SK-N-SH (cell line): ENCODE measurements at regions not wholly inside any gene's neighbourhood (a gene's known extent, or its start where the extent isn't known, plus 50 kb on each side); places are given as distances from the start of the nearest gene placed in this dataset.

ENCODE experiments used
- CTCF ChIA-PET: fragments of 300-600, 350-600 bp; formaldehyde crosslinking; extraction: SDS; loops from one replicate; lab custom pipeline; 2021; lab: Yijun Ruan, JAX
- POLR2A ChIA-PET: fragments of 350-600 bp; sonication (Branson Sonifier 250); formaldehyde crosslinking; extraction: SDS; loops from one replicate; lab custom pipeline; 2020; ENCODE audit warnings: antibody characterized with exemption, inconsistent platforms; lab: Yijun Ruan, JAX
- DNase-seq: peaks from one replicate; pipeline ENCODE4 v3.0.0; 2012
- H2AFZ ChIP-seq: fragments of 200-600 bp; sonication (generic); 2 replicates; pipeline ENCODE4 v1.8.1; 2016; ENCODE audit warnings: antibody characterized with exemption, mild to moderate bottlenecking, low read depth
- H3F3A ChIP-seq: fragments of 200-600 bp; sonication (generic); replicated peaks from 2 replicates; pipeline ENCODE3; 2016; ENCODE audit warnings: antibody characterized with exemption, mild to moderate bottlenecking; ENCODE audit not compliant: insufficient read depth
- H3K27ac ChIP-seq, 2 experiments: fragments of 200-500 bp in 1 of 2; fragments of 200-600 bp in 1 of 2; sonication (Bioruptor generic) in 1 of 2; sonication (generic), shearing (Covaris generic) in 1 of 2; 2 replicates each; pipeline versions ENCODE4 v1.5.1 to v1.6.1; 2014 to 2016; ENCODE audit warnings: low read depth in 2 of 2, inconsistent platforms in 1 of 2, low read length in 1 of 2, mild to moderate bottlenecking in 1 of 2, mixed read lengths in 1 of 2
- H3K27me3 ChIP-seq: fragments of 200-600 bp; sonication (generic), shearing (Covaris generic); 2 replicates; pipeline ENCODE4 v1.6.1; 2016; ENCODE audit warnings: mixed run types; ENCODE audit not compliant: insufficient read depth
- H3K36me3 ChIP-seq, 2 experiments: fragments of 200-500 bp in 1 of 2; fragments of 200-600 bp in 1 of 2; sonication (Bioruptor generic) in 1 of 2; sonication (generic) in 1 of 2; replicated peaks in 1 of 2; 2 replicates each; pipeline versions ENCODE3 to v1.5.1; 2014 to 2016; ENCODE audit warnings: low read length in 1 of 2, mild to moderate bottlenecking in 1 of 2; ENCODE audit not compliant: insufficient read depth in 2 of 2, control insufficient read depth in 1 of 2
- H3K4me1 ChIP-seq, 2 experiments: fragments of 200-500 bp in 1 of 2; fragments of 200-600 bp in 1 of 2; sonication (Bioruptor generic) in 1 of 2; sonication (generic), shearing (Covaris generic) in 1 of 2; 2 replicates each; pipeline versions ENCODE4 v1.5.1 to v1.6.1; 2014 to 2016; ENCODE audit warnings: low read depth in 1 of 2, low read length in 1 of 2, mixed run types in 1 of 2; ENCODE audit not compliant: insufficient read depth in 2 of 2, control insufficient read depth in 1 of 2
- H3K4me2 ChIP-seq: fragments of 200-600 bp; sonication (generic), shearing (Covaris generic); 2 replicates; pipeline ENCODE4 v1.6.1; 2017; ENCODE audit warnings: mixed run types
- H3K4me3 ChIP-seq, 2 experiments: fragments of 200-500 bp in 1 of 2; fragments of 200-600 bp in 1 of 2; sonication (Bioruptor generic) in 1 of 2; sonication (generic), shearing (Covaris generic) in 1 of 2; 2 replicates each; pipeline versions ENCODE4 v1.5.1 to v1.8.1; 2014 to 2016; ENCODE audit warnings: low read depth in 2 of 2, inconsistent platforms in 1 of 2, low read length in 1 of 2, mild to moderate bottlenecking in 1 of 2, mixed read lengths in 1 of 2, moderate library complexity in 1 of 2
- H3K79me2 ChIP-seq: fragments of 200-600 bp; sonication (generic); 2 replicates; pipeline ENCODE4 v1.8.1; 2017; ENCODE audit warnings: mild to moderate bottlenecking; ENCODE audit not compliant: insufficient read depth
- H3K9ac ChIP-seq: fragments of 200-600 bp; sonication (generic); 2 replicates; pipeline ENCODE4 v1.6.1; 2017; ENCODE audit warnings: mixed run types
- H3K9me2 ChIP-seq: fragments of 200-600 bp; sonication (generic); 2 replicates; pipeline ENCODE4 v1.6.1; 2017; ENCODE audit warnings: mixed run types
- H3K9me3 ChIP-seq: fragments of 200-600 bp; sonication (generic); 2 replicates; pipeline ENCODE4 v1.6.1; 2017; ENCODE audit warnings: mixed run types, mild to moderate bottlenecking, moderate library complexity
- H4K20me1 ChIP-seq: fragments of 200-600 bp; sonication (generic); 2 replicates; pipeline ENCODE4 v1.6.1; 2017; ENCODE audit warnings: mild to moderate bottlenecking, mixed run types; ENCODE audit not compliant: insufficient read depth
- ELF1 ChIP-seq: IDR thresholded peaks from 2 replicates; pipeline ENCODE4 v1.4.0; 2012
- EP300 ChIP-seq, 2 experiments: IDR thresholded peaks; 2 replicates each; pipeline versions ENCODE4 v1.4.0 to v1.6.1; 2012; ENCODE audit warnings: borderline replicate concordance in 1 of 2, low read depth in 1 of 2, low read length in 1 of 2
- EZH2phosphoT487 ChIP-seq: fragments of 200-600 bp; sonication (generic); IDR thresholded peaks from 2 replicates; pipeline ENCODE4 v1.6.1; 2017; ENCODE audit warnings: low read depth, mixed run types, mild to moderate bottlenecking, antibody characterized with exemption, moderate library complexity, borderline replicate concordance
- FOSL2 ChIP-seq: IDR thresholded peaks from 2 replicates; pipeline ENCODE4 v1.4.0; 2012; ENCODE audit warnings: low read depth, mild to moderate bottlenecking, moderate library complexity, borderline replicate concordance
- GABPA ChIP-seq: IDR thresholded peaks from 2 replicates; pipeline ENCODE4 v1.4.0; 2012; ENCODE audit warnings: low read depth, mild to moderate bottlenecking
- JUND ChIP-seq: IDR thresholded peaks from 2 replicates; pipeline ENCODE4 v1.4.0; 2012
- MXI1 ChIP-seq: IDR thresholded peaks from 2 replicates; pipeline ENCODE4 v1.6.1; 2012; ENCODE audit warnings: mild to moderate bottlenecking, low read depth, low read length, improper control_type of control experiment
- NFIC ChIP-seq: IDR thresholded peaks from 2 replicates; pipeline ENCODE4 v1.4.0; 2012; ENCODE audit warnings: borderline replicate concordance
- NRF1 ChIP-seq: IDR thresholded peaks from 2 replicates; pipeline ENCODE4 v1.6.1; 2012; ENCODE audit warnings: low read depth, mild to moderate bottlenecking, low read length
- RFX5 ChIP-seq: IDR thresholded peaks from 2 replicates; pipeline ENCODE4 v1.6.1; 2012; ENCODE audit warnings: mild to moderate bottlenecking, improper control_type of control experiment, low read length
- RXRA ChIP-seq: IDR thresholded peaks from 2 replicates; pipeline ENCODE4 v1.4.0; 2012; ENCODE audit warnings: low read depth, mild to moderate bottlenecking, borderline replicate concordance
- TAF1 ChIP-seq: IDR thresholded peaks from 2 replicates; pipeline ENCODE4 v1.6.1; 2012; ENCODE audit warnings: low read depth, mild to moderate bottlenecking, low read length, moderate library complexity, borderline replicate concordance
- TEAD4 ChIP-seq: IDR thresholded peaks from 2 replicates; pipeline ENCODE4 v1.4.0; 2012; ENCODE audit warnings: mild to moderate bottlenecking, borderline replicate concordance; ENCODE audit not compliant: insufficient read depth
- WGBS: methylation state at CpG from one replicate; pipeline ENCODE4 v1.1.6; 2017; ENCODE audit warnings: low lambda C conversion rate; 5-methylcytosine and 5-hydroxymethylcytosine counted together
- TF ChIP-seq, protein P1 (sequence below): IDR thresholded peaks from 2 replicates; pipeline ENCODE4; 2012
- TF ChIP-seq, protein P2 (sequence below): IDR thresholded peaks from 2 replicates; pipeline ENCODE4 v1.4.0; 2012; ENCODE audit warnings: low read depth
- TF ChIP-seq, protein P3 (sequence below): fragments of 150-350 bp; IDR thresholded peaks from 2 replicates; pipeline ENCODE4 v1.6.1; 2017; ENCODE audit warnings: antibody characterized with exemption, low read length, low read depth, borderline replicate concordance
- TF ChIP-seq, protein P4 (sequence below): fragments of 200-600 bp; sonication (generic); IDR thresholded peaks from 2 replicates; pipeline ENCODE4 v1.6.1; 2017; ENCODE audit warnings: antibody characterized with exemption, mild to moderate bottlenecking, moderate library complexity
- TF ChIP-seq, protein P5 (sequence below): IDR thresholded peaks from 2 replicates; pipeline ENCODE4 v1.6.1; 2012; ENCODE audit warnings: mild to moderate bottlenecking, low read depth, low read length, moderate library complexity

DNA sequence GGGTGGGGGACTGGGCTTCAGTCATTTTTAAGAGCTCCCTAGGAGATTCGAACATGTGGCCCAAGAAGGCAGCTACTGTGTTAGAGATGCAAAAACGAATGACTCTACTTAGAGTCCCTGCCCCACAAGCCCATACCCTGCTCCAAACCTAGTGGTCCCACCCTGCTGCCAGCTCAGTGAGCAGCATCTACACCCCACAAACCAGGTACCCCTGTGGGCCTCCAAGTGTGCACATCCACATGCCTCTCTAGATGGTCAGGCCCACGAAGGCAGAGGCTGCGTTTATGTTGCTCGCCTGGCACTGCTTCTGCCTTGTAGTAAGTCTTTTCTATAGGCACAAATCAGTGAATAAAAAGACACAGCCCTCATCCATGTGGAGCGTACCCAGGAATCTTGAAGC, 112.6 kb downstream of the PDCL3 start (continued):
- no peak for TF ChIP-seq TAF1
- TF ChIP-seq, protein P1, sequence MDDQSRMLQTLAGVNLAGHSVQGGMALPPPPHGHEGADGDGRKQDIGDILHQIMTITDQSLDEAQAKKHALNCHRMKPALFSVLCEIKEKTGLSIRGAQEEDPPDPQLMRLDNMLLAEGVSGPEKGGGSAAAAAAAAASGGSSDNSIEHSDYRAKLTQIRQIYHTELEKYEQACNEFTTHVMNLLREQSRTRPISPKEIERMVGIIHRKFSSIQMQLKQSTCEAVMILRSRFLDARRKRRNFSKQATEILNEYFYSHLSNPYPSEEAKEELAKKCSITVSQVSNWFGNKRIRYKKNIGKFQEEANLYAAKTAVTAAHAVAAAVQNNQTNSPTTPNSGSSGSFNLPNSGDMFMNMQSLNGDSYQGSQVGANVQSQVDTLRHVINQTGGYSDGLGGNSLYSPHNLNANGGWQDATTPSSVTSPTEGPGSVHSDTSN: no peak
- TF ChIP-seq, protein P2, sequence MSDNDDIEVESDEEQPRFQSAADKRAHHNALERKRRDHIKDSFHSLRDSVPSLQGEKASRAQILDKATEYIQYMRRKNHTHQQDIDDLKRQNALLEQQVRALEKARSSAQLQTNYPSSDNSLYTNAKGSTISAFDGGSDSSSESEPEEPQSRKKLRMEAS: no peak

DNA sequence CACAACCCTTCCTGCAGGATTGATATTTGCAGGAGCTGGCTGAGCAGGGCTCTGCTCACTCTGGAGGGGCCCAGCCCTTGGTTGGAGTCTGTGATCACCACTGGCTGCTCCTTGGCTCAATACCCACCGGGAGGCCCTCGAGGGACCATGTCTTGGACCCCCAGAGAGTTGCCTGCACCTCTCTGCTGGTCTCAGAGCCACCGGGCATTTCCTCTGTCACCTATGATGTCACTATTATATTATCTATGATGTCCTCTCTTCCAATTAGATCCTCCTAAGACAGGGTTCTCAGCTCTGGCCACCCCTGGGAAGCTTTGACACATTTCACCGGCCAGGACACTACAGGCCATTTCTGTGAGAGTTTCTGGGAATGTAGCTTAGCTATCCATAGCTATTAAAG, 113.1 kb downstream of the PDCL3 start:
- Histone ChIP-seq H3K9ac (no peak overlapping the region), H3K9me3 (no peaks in the 10 kb centered on the region)
- POLR2A ChIA-PET: no interaction called here

More for the DNA sequence above, 113.1 kb downstream of the PDCL3 start:
- H3F3A ChIP-seq: no peaks in the 10 kb centered on the region
- no peaks in the 10 kb centered on the region for H3K27me3 ChIP-seq
- 37% methylated on average over 4 of the region's 4 CpGs for WGBS
- H4K20me1 ChIP-seq: no peaks in the 10 kb centered on the region
- CTCF ChIA-PET: no interaction called here
- no peaks in the 10 kb centered on the region for H3K36me3 ChIP-seq
- no peaks in the 10 kb centered on the region for H3K9me2 ChIP-seq
- H3K79me2 ChIP-seq: no peaks in the 10 kb centered on the region
- H2AFZ ChIP-seq: no peak overlapping the region
- no peak overlapping the region for H3K4me3 ChIP-seq
- TF ChIP-seq TEAD4 (no peak), TAF1 (no peak), EP300 (IDR thresholded peaks at IDR 0.05; ENCODE audit: borderline replicate concordance in 1 of 2, low read depth in 1 of 2, low read length in 1 of 2) (no peak), RFX5 (no peak), ELF1 (no peak), FOSL2 (no peak), GABPA (no peak), JUND (no peak), NRF1 (no peak), NFIC (no peak), RXRA (no peak), MXI1 (no peak), EZH2phosphoT487 (no peak)
- TF ChIP-seq, protein P3, sequence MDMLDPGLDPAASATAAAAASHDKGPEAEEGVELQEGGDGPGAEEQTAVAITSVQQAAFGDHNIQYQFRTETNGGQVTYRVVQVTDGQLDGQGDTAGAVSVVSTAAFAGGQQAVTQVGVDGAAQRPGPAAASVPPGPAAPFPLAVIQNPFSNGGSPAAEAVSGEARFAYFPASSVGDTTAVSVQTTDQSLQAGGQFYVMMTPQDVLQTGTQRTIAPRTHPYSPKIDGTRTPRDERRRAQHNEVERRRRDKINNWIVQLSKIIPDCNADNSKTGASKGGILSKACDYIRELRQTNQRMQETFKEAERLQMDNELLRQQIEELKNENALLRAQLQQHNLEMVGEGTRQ: no peak
- TF ChIP-seq, protein P4, sequence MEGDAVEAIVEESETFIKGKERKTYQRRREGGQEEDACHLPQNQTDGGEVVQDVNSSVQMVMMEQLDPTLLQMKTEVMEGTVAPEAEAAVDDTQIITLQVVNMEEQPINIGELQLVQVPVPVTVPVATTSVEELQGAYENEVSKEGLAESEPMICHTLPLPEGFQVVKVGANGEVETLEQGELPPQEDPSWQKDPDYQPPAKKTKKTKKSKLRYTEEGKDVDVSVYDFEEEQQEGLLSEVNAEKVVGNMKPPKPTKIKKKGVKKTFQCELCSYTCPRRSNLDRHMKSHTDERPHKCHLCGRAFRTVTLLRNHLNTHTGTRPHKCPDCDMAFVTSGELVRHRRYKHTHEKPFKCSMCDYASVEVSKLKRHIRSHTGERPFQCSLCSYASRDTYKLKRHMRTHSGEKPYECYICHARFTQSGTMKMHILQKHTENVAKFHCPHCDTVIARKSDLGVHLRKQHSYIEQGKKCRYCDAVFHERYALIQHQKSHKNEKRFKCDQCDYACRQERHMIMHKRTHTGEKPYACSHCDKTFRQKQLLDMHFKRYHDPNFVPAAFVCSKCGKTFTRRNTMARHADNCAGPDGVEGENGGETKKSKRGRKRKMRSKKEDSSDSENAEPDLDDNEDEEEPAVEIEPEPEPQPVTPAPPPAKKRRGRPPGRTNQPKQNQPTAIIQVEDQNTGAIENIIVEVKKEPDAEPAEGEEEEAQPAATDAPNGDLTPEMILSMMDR: no peak
- TF ChIP-seq, protein P5, sequence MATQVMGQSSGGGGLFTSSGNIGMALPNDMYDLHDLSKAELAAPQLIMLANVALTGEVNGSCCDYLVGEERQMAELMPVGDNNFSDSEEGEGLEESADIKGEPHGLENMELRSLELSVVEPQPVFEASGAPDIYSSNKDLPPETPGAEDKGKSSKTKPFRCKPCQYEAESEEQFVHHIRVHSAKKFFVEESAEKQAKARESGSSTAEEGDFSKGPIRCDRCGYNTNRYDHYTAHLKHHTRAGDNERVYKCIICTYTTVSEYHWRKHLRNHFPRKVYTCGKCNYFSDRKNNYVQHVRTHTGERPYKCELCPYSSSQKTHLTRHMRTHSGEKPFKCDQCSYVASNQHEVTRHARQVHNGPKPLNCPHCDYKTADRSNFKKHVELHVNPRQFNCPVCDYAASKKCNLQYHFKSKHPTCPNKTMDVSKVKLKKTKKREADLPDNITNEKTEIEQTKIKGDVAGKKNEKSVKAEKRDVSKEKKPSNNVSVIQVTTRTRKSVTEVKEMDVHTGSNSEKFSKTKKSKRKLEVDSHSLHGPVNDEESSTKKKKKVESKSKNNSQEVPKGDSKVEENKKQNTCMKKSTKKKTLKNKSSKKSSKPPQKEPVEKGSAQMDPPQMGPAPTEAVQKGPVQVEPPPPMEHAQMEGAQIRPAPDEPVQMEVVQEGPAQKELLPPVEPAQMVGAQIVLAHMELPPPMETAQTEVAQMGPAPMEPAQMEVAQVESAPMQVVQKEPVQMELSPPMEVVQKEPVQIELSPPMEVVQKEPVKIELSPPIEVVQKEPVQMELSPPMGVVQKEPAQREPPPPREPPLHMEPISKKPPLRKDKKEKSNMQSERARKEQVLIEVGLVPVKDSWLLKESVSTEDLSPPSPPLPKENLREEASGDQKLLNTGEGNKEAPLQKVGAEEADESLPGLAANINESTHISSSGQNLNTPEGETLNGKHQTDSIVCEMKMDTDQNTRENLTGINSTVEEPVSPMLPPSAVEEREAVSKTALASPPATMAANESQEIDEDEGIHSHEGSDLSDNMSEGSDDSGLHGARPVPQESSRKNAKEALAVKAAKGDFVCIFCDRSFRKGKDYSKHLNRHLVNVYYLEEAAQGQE: no peak
- TF ChIP-seq, protein P1: no peak
- no peak overlapping the region for H3K27ac ChIP-seq
- no peaks in the 10 kb centered on the region for H3K4me1 ChIP-seq
- no peak for DNase-seq
- no peak overlapping the region for H3K4me2 ChIP-seq
